ENCODE measurements at regions not wholly inside any gene's neighbourhood (a gene's known extent, or its start where the extent isn't known, plus 50 kb on each side); places are given as distances from the start of the nearest gene placed in this dataset.
"Not testable (repeated sequence)": the region's sequence is repeated elsewhere in the genome, so short reads cannot be mapped to it uniquely, and the experiment has no call there.

GRCh38 chr10:42990721-42991441, 86.0 kb upstream of the RET start:
- DNase-seq, result peak in 1 of 3 donors; percentile 21
- Histone ChIP-seq H3K4me3 (ENCODE audit: low read length) (no peak overlapping the region), H3K27me3 (ENCODE audit: control insufficient read depth, insufficient read depth) (no peaks in the 10 kb centered on the region), H3K9me3 (ENCODE audit: control insufficient read depth, low read length) (no peaks in the 10 kb centered on the region), H3K27ac (ENCODE audit: low read length) (no peak overlapping the region), H3K4me1 (ENCODE audit: control insufficient read depth, insufficient read depth, low read length) (no peaks in the 10 kb centered on the region)
- 88% methylated on average over 18 of the region's 18 CpGs for WGBS
- no peak for ATAC-seq
- intact Hi-C loops (cut with DNase I), result no loop called here

- Histone ChIP-seq H3K27me3 (ENCODE audit: control insufficient read depth, insufficient read depth) (no peaks in the 10 kb centered on the region), H3K9me3 (ENCODE audit: control insufficient read depth, low read length) (no peaks in the 10 kb centered on the region), H3K4me1 (ENCODE audit: control insufficient read depth, insufficient read depth, low read length) (no peaks in the 10 kb centered on the region), H3K4me3 (ENCODE audit: low read length) (no peak overlapping the region), H3K27ac (ENCODE audit: low read length) (no peak overlapping the region)
- intact Hi-C loops (cut with DNase I), result no loop called here
- DNase-seq, result no peak
- 83% methylated on average over 10 of the region's 10 CpGs for WGBS
- no peak for ATAC-seq
Observed at GRCh38 chr10:42991442-42992098, 85.3 kb upstream of the RET start.

GRCh38 chr10:42992156-42992956, 84.5 kb upstream of the RET start:
- no peak overlapping the region for H3K27ac ChIP-seq (ENCODE audit: low read length)
- ATAC-seq, result no peak
- no peak for DNase-seq
- intact Hi-C loops (cut with DNase I), result no loop called here
- H3K9me3 ChIP-seq (ENCODE audit: control insufficient read depth, low read length), result no peaks in the 10 kb centered on the region
- no peaks in the 10 kb centered on the region for H3K4me1 ChIP-seq (ENCODE audit: control insufficient read depth, insufficient read depth, low read length)
- no peaks in the 10 kb centered on the region for H3K27me3 ChIP-seq (ENCODE audit: control insufficient read depth, insufficient read depth)
- 84% methylated on average over 12 of the region's 12 CpGs for WGBS
- H3K4me3 ChIP-seq (ENCODE audit: low read length), result no peak overlapping the region

- ATAC-seq, result no peak
- H3K4me3 ChIP-seq (ENCODE audit: low read length), result no peak overlapping the region
- WGBS, result 92% methylated on average over 13 of the region's 13 CpGs
- intact Hi-C loops (cut with DNase I), result no loop called here
- H3K9me3 ChIP-seq (ENCODE audit: control insufficient read depth, low read length), result no peaks in the 10 kb centered on the region
- H3K27me3 ChIP-seq (ENCODE audit: control insufficient read depth, insufficient read depth), result no peaks in the 10 kb centered on the region
- H3K27ac ChIP-seq (ENCODE audit: low read length), result no peak overlapping the region
- DNase-seq, result peak in 1 of 3 donors; percentile 23
- no peaks in the 10 kb centered on the region for H3K4me1 ChIP-seq (ENCODE audit: control insufficient read depth, insufficient read depth, low read length)
Observed at GRCh38 chr10:42992957-42993390, 83.9 kb upstream of the RET start.

DNA sequence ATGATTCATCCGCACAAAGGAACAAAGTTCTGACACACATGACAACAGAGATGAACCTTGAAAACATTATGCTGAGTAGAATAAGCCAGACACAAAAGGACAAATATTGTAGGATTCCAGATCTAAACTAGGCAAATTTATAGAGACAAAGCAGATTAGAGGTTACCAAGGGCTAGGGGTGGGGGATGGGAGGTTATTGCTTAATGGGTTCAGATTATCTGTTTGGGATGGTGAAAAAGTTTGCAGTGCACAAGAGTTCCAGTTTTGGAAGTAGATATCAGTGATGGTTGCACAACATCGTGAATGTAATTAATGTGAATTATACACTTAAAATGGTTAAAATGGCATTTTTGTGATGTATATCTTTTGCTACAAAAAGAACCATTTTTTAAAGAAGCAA, 82.0 kb upstream of the RET start:
- ATAC-seq; H3K27me3 ChIP-seq (ENCODE audit: control insufficient read depth, insufficient read depth); DNase-seq; H3K4me1 ChIP-seq (ENCODE audit: control insufficient read depth, insufficient read depth, low read length); intact Hi-C loops (cut with DNase I); H3K27ac ChIP-seq (ENCODE audit: low read length); H3K9me3 ChIP-seq (ENCODE audit: control insufficient read depth, low read length); H3K4me3 ChIP-seq (ENCODE audit: low read length): not testable (repeated sequence)
- WGBS, result 96% methylated on average over 1 of the region's 2 CpGs

DNA sequence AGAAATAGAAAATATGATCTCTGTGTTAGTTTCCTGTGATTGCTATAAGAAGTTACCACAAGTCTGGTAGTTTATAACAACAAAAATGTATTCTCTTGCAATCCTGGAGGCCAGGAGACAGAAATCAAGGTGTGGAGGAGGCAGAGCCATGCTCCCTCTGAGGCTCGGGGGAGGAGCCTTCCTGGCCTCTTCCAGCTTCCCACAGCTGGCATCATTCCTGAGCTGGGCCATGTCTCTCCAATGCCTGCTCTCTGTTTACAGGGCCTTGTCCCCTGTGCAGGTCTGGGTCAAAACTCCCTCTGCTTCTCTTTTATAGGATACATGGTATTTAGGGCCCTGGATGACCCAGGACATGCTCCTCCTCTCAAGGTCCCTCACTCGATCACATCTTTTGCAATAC, 81.3 kb upstream of the RET start:
- DNase-seq (no peak), ATAC-seq (no peak)
- WGBS, result 74% methylated on average over 2 of the region's 2 CpGs
- Histone ChIP-seq H3K9me3 (ENCODE audit: control insufficient read depth, low read length) (no peaks in the 10 kb centered on the region), H3K4me3 (ENCODE audit: low read length) (no peak overlapping the region), H3K27ac (ENCODE audit: low read length) (no peak overlapping the region), H3K4me1 (ENCODE audit: control insufficient read depth, insufficient read depth, low read length) (no peaks in the 10 kb centered on the region), H3K27me3 (ENCODE audit: control insufficient read depth, insufficient read depth) (no peaks in the 10 kb centered on the region)
- intact Hi-C loops (cut with DNase I), result no loop called here

- WGBS, result 86% methylated on average over 5 of the region's 5 CpGs
- no peaks in the 10 kb centered on the region for H3K9me3 ChIP-seq (ENCODE audit: control insufficient read depth, low read length)
- DNase-seq, result no peak
- no peaks in the 10 kb centered on the region for H3K27me3 ChIP-seq (ENCODE audit: control insufficient read depth, insufficient read depth)
- no peak for ATAC-seq
- H3K4me3 ChIP-seq (ENCODE audit: low read length), result no peak overlapping the region
- no peak overlapping the region for H3K27ac ChIP-seq (ENCODE audit: low read length)
- H3K4me1 ChIP-seq (ENCODE audit: control insufficient read depth, insufficient read depth, low read length), result no peaks in the 10 kb centered on the region
- intact Hi-C loops (cut with DNase I), result no loop called here
Observed at GRCh38 chr10:42996588-42996987, 80.3 kb upstream of the RET start.

- Histone ChIP-seq H3K4me3 (ENCODE audit: low read length) (no peak overlapping the region), H3K4me1 (ENCODE audit: control insufficient read depth, insufficient read depth, low read length) (no peaks in the 10 kb centered on the region), H3K27me3 (ENCODE audit: control insufficient read depth, insufficient read depth) (no peaks in the 10 kb centered on the region), H3K9me3 (ENCODE audit: control insufficient read depth, low read length) (no peaks in the 10 kb centered on the region), H3K27ac (ENCODE audit: low read length) (no peak overlapping the region)
- ATAC-seq, result no peak
- intact Hi-C loops (cut with DNase I), result no loop called here
- WGBS, result 80% methylated on average over 6 of the region's 6 CpGs
- no peak for DNase-seq
Observed at GRCh38 chr10:42997151-42997848, 79.6 kb upstream of the RET start.

DNA sequence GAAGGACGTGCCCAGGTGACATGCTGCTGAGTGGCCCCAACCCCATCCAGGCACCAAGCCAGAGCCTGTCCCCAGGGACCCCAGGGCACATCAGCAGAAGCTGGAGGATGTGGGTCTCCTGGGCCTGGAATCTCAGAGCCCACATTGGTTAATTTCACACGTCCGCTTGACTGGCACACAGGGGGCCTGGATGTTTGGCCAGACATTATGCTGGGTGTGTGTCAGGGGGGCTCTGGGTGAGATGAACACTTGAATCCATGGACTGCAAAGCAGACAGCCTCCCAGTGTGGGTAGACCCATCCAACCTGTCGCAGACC, 79.1 kb upstream of the RET start:
- WGBS, result 78% methylated on average over 4 of the region's 4 CpGs
- Histone ChIP-seq H3K4me3 (ENCODE audit: low read length) (no peak overlapping the region), H3K4me1 (ENCODE audit: control insufficient read depth, insufficient read depth, low read length) (no peaks in the 10 kb centered on the region), H3K27ac (ENCODE audit: low read length) (no peak overlapping the region), H3K9me3 (ENCODE audit: control insufficient read depth, low read length) (no peaks in the 10 kb centered on the region), H3K27me3 (ENCODE audit: control insufficient read depth, insufficient read depth) (no peaks in the 10 kb centered on the region)
- DNase-seq (no peak), ATAC-seq (no peak)
- intact Hi-C loops (cut with DNase I), result no loop called here

DNA sequence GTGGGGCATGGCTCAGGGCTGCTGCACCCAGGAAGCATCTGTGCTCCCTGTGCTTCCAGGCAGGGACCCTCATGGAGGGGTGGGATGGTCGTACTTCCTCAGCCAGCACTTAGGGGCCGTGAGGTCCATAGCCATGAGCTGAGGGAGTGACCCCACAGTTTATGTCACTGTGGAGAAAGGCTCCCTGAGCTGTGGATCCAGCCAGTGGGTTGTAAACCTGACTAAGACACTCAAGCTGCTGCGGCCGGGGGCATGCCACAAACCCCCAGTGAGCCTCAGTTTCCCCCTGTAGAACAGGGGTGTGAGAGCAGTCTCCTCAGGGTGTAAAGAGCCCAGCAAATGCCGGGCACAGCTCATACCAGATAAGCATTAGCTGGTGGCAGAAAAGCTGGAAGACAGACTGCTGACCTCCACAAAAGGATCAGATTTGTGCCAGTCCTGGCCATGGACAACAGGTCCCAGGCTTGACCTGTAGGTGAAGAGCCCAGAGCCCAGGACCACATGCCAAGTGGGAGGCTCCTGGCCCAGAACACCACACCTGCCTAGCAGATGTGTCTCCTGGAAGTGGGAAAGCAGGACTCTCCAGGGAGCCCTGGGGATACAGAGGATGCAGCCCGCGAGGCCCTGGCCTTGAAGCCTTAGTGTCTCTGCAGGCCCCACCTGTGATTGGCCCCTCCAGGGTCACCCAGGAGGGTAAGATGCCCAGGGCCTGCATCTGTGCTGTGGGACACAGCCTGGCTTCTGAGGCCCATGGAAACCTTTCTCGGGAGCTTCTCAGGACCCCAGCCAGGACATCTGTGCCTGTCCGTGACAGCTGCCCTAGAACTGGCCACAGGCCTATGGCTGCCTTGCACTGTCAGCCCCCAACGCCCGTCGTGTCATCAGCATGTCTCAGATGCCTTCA, 78.1 kb upstream of the RET start:
- Histone ChIP-seq H3K9me3 (ENCODE audit: control insufficient read depth, low read length) (no peaks in the 10 kb centered on the region), H3K27ac (ENCODE audit: low read length) (no peak overlapping the region), H3K27me3 (ENCODE audit: control insufficient read depth, insufficient read depth) (no peaks in the 10 kb centered on the region), H3K4me3 (ENCODE audit: low read length) (no peak overlapping the region), H3K4me1 (ENCODE audit: control insufficient read depth, insufficient read depth, low read length) (no peaks in the 10 kb centered on the region)
- ATAC-seq (no peak), DNase-seq (no peak)
- 82% methylated on average over 12 of the region's 12 CpGs for WGBS
- intact Hi-C loops (cut with DNase I), result no loop called here

Measured in right cardiac atrium (tissue), 5 donors.